Activated CD8-positive, alpha-beta memory T cell treated with anti-CD3 and anti-CD28 coated beads for 36 hours (primary cell): ENCODE measurements at regions not wholly inside any gene's neighbourhood (a gene's known extent, or its start where the extent isn't known, plus 50 kb on each side); places are given as distances from the start of the nearest gene placed in this dataset.
"Not testable (repeated sequence)": the region's sequence is repeated elsewhere in the genome, so short reads cannot be mapped to it uniquely, and the experiment has no call there.

Experiments used
- CTCF ChIA-PET: fragments of 350-600 bp; sonication (Branson Sonifier 250); formaldehyde crosslinking; loops from one replicate; lab custom pipeline; 2021; ENCODE audit warnings: antibody characterized with exemption; lab: Charles Lee
- POLR2A ChIA-PET: fragments of 350-600 bp; sonication (Branson Sonifier 250); formaldehyde crosslinking; loops from one replicate; lab custom pipeline; 2021; ENCODE audit warnings: antibody characterized with exemption; lab: Charles Lee

GRCh38 chr3:128550471-128551126 is 57.6 kb upstream of the GATA2 start:
- ChIA-PET CTCF (interaction anchor here (1.0 kb wide), 1 partner anchor 58 kb away, joined by 3 read pairs; no protein-coding TSS in a partner anchor), POLR2A (no interaction called here)

- CTCF ChIA-PET, result no interaction called here
- POLR2A ChIA-PET, result no interaction called here
Measured at GRCh38 chr3:128550113-128550440, 57.1 kb upstream of the GATA2 start.

GRCh38 chr3:128549283-128550112 is 56.5 kb upstream of the GATA2 start:
- ChIA-PET POLR2A (no interaction called here), CTCF (no interaction called here)

GRCh38 chr3:128548426-128549282 is 55.7 kb upstream of the GATA2 start:
- ChIA-PET CTCF (no interaction called here), POLR2A (no interaction called here)

- POLR2A ChIA-PET, result no interaction called here
- CTCF ChIA-PET, result no interaction called here
Measured at GRCh38 chr3:128548021-128548420, 55.0 kb upstream of the GATA2 start.

- CTCF ChIA-PET, result no interaction called here
Measured at GRCh38 chr3:128547368-128547987, 54.5 kb upstream of the GATA2 start.

GRCh38 chr3:128546646-128547045 is 53.6 kb upstream of the GATA2 start:
- ChIA-PET POLR2A (no interaction called here), CTCF (no interaction called here)

More at GRCh38 chr3:128547368-128547987, 54.5 kb upstream of the GATA2 start:
- POLR2A ChIA-PET, result no interaction called here

GRCh38 chr3:128545120-128545752 is 52.2 kb upstream of the GATA2 start:
- CTCF ChIA-PET, result interaction anchor here (0.7 kb wide), 1 partner anchor 426 kb away, joined by 3 read pairs; no protein-coding TSS in a partner anchor
- POLR2A ChIA-PET, result no interaction called here

GRCh38 chr3:128544190-128544589 is 51.2 kb upstream of the GATA2 start:
- ChIA-PET POLR2A (no interaction called here), CTCF (no interaction called here)

- CTCF ChIA-PET, POLR2A ChIA-PET: not testable (repeated sequence)
Measured at GRCh38 chr3:128543570-128544174, 50.7 kb upstream of the GATA2 start.
